GM11168 (cell line): ENCODE measurements at regions not wholly inside any gene's neighbourhood (a gene's known extent, or its start where the extent isn't known, plus 50 kb on each side); places are given as distances from the start of the nearest gene placed in this dataset.

Experiments
- in situ Hi-C: fragments of 300-500 bp; cut with MboI; formaldehyde crosslinking; loops from one replicate; pipeline ENCODE4 v1.12.0; 2022; ENCODE audit warnings: low sequenced_read_pairs; ENCODE audit not compliant: unreplicated experiment

DNA sequence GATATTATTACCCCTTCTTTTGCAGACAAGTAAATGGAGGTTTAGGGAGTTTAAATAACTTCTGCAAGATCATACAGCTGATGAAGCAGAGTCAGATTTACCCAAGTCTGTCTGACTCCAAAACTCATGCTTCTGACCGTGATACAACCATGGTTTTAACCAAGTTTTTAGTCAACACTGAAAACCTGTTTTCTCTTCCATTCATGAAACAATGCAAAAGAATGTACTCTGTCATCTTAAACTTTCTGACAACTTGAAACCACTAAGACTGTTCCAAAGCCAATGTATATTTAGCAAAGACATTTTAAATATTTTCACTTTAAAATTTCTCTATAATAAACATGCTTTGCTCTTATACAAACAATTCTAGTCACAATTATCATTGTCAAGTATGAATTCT is 77.0 kb upstream of the RBMS3 start:
- in situ Hi-C loops: no loop called here

DNA sequence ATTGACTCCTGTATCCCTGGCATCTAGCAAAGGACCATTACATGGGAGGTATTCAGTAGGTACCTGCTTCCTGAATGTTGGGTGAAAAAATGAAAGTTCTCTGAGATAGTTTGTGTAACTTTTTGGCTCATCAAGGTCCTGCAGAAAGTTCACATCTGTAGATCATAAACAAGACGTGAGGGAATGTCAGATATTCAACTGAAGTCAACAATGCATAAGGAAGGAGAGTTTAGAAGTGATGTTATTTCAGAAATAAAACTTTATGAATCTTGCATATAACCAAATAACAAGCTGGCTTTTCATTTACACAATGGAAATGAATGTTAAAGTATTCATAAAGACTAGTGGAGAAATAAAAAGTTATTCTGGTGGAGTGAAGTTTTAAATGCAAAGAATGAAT is 73.4 kb upstream of the RBMS3 start:
- in situ Hi-C loops: no loop called here

GRCh38 chr3:29212789-29213433 is 68.0 kb upstream of the RBMS3 start:
- in situ Hi-C loops: no loop called here

GRCh38 chr3:29214009-29214658 is 66.7 kb upstream of the RBMS3 start:
- in situ Hi-C loops: no loop called here

DNA sequence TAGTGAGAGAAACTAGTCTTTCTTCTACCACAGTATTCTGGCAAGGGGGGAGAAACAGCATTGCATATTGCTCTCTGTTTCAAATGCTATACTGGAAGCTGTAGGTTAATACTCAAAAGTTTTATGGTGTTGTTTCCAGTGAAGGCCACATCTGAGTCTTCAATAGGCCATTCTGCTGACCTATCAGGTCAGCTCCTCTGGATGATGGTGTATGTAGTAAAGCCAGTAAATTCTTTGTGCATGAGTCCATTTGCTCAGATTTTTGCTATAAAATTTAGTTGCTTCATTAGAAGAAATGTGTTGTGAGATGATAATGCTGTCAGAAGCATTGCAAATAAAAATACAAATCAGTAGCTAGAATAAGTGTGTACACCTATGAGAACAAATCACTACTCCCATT is 64.9 kb upstream of the RBMS3 start:
- in situ Hi-C loops: no loop called here

DNA sequence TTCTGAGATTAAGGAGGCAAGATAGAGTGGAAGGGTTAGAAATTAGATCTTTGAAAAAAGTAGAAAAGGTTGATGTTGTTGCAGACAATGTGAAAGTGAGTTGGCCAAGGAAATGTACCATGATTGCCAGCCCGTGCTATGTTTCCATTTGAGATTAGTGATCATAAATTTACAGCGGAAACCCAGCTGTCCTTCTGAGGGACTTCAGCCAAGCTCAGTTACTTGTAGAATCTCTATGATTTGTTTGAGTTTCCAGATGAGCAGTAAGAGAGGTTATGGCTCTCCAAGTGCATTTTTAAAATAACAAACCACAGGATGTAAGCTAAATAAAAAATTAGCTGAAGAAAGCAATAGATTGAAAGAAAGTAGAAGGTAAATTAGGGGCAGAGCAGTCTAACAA is 54.2 kb upstream of the RBMS3 start:
- in situ Hi-C loops: no loop called here

- in situ Hi-C loops: no loop called here
These were observed 53.6 kb upstream of the RBMS3 start for GRCh38 chr3:29227307-29227706.
